Lower lobe of right lung (tissue), 2 donors: ENCODE measurements at regions not wholly inside any gene's neighbourhood (a gene's known extent, or its start where the extent isn't known, plus 50 kb on each side); places are given as distances from the start of the nearest gene placed in this dataset.
"Not testable (repeated sequence)": the region's sequence is repeated elsewhere in the genome, so short reads cannot be mapped to it uniquely, and the experiment has no call there.

Experiments
- ATAC-seq, 2 donors: fragments of 200-7000 bp; cut with Tn5 transposase; one replicate each; pipeline ENCODE4 v1.9.1; 2020 to 2022; ENCODE audit warnings: mild to moderate bottlenecking in 2 of 2, moderate library complexity in 2 of 2
- DNase-seq: peaks from one replicate; pipeline ENCODE4 v3.0.0-alpha.2; 2020
- H3K27ac ChIP-seq: fragments of 200-600 bp; one replicate; pipeline ENCODE4 v1.8.0; 2022
- H3K27me3 ChIP-seq: fragments of 200-600 bp; one replicate; pipeline ENCODE4 v1.8.0; 2022; ENCODE audit warnings: low read depth
- H3K36me3 ChIP-seq: fragments of 200-600 bp; one replicate; pipeline ENCODE4 v1.8.0; 2022; ENCODE audit warnings: mild to moderate bottlenecking
- H3K4me1 ChIP-seq: fragments of 200-600 bp; one replicate; pipeline ENCODE4 v1.8.0; 2022
- H3K4me3 ChIP-seq: fragments of 200-600 bp; one replicate; pipeline ENCODE4 v1.8.0; 2022; ENCODE audit warnings: mild to moderate bottlenecking
- H3K9me3 ChIP-seq: fragments of 200-600 bp; one replicate; pipeline ENCODE4 v1.8.0; 2022
- intact Hi-C: fragments of 100-400 bp; cut with DNase I; formaldehyde crosslinking; loops from one replicate; pipeline ENCODE4 v1.11.0; 2022
- TF ChIP-seq, protein P1 (sequence below): fragments of 200-600 bp; IDR thresholded peaks from one replicate; pipeline ENCODE4 v1.8.0; 2022; ENCODE audit warnings: antibody characterized with exemption, mild to moderate bottlenecking
- donor health status: DM: no; HTN: yes; CAD: no; lungs with severe emphysema.

DNA sequence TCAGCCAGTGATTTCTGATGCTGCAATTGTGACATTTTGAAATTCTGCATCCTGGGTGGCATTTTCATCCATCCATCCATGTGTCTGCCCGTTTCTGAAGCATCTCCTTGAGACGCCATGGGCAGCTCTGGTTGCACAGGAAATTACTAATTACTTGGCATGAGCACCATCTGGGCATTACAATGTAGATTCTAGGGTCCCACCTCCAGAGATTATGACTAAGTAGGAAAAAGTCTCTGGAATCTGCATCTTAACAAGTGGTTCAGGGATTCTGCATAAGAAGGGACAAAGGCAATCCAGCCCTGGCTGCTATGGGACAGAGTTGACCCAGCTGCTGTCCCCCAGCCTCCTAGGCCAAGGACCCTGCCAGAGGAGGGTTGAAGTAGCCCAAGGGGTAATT is 65.3 kb downstream of the CUZD1 start:
- intact Hi-C loops: no loop called here
- H3K27me3 ChIP-seq: no peaks in the 10 kb centered on the region
- ATAC-seq (no peak), DNase-seq (no peak)
- H3K36me3 ChIP-seq: no peaks in the 10 kb centered on the region
- no peaks in the 10 kb centered on the region for H3K4me1 ChIP-seq
- H3K9me3 ChIP-seq: no peaks in the 10 kb centered on the region
- TF ChIP-seq, protein P1, sequence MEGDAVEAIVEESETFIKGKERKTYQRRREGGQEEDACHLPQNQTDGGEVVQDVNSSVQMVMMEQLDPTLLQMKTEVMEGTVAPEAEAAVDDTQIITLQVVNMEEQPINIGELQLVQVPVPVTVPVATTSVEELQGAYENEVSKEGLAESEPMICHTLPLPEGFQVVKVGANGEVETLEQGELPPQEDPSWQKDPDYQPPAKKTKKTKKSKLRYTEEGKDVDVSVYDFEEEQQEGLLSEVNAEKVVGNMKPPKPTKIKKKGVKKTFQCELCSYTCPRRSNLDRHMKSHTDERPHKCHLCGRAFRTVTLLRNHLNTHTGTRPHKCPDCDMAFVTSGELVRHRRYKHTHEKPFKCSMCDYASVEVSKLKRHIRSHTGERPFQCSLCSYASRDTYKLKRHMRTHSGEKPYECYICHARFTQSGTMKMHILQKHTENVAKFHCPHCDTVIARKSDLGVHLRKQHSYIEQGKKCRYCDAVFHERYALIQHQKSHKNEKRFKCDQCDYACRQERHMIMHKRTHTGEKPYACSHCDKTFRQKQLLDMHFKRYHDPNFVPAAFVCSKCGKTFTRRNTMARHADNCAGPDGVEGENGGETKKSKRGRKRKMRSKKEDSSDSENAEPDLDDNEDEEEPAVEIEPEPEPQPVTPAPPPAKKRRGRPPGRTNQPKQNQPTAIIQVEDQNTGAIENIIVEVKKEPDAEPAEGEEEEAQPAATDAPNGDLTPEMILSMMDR: no peak
- H3K4me3 ChIP-seq: no peak overlapping the region
- no peak overlapping the region for H3K27ac ChIP-seq

DNA sequence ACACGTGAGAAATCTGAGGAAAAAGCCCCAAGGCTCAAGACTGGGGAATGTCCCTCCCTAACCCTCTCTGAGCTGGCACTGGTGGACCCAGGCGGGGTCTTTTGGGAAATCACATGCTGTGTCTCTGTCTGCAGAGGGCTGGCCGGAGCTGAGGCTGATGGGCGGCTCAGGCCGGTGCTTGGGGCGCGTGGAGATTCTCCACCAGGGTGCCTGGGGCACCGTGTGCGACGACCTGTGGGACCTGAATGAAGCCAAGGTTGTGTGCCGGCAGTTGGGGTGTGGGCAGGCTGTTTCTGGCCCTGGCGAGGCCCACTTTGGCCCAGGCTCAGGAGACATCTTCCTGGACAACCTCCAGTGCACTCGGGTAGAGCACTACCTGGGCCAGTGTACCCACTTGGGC is 65.7 kb downstream of the CUZD1 start:
- no peak overlapping the region for H3K4me3 ChIP-seq
- ATAC-seq: no peak
- intact Hi-C loops: no loop called here
- H3K27ac ChIP-seq: no peak overlapping the region
- no peaks in the 10 kb centered on the region for H3K4me1 ChIP-seq
- no peaks in the 10 kb centered on the region for H3K36me3 ChIP-seq
- TF ChIP-seq, protein P1: no peak
- DNase-seq: no peak
- H3K9me3 ChIP-seq: no peaks in the 10 kb centered on the region
- H3K27me3 ChIP-seq: no peaks in the 10 kb centered on the region

DNA sequence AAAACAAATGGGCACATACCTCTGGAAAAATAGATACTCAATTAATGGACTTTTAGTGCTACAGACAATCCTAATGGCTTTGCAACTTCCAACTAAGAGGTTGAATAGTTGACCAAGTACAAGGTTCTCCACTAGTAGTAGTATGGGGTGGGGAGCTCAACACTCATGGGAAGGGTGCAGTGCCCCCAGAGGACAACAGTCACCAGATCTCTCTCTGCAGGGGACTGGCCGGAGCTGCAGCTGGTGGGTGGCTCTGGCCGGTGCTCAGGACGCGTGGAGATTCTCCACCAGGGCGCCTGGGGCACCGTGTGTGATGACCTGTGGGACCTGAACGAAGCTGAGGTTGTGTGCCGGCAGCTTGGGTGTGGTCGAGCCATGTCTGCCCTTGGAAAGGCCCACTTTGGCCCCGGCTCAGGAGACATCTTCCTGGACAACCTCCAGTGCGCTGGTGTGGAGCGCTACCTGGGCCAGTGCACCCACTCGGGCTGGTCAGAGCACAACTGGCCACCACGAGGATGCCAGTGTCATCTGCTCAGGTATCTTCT is 68.1 kb downstream of the CUZD1 start:
- no peak for DNase-seq
- no peak overlapping the region for H3K27ac ChIP-seq
- no peaks in the 10 kb centered on the region for H3K36me3 ChIP-seq
- TF ChIP-seq, protein P1: no peak
- no peaks in the 10 kb centered on the region for H3K4me1 ChIP-seq
- H3K4me3 ChIP-seq: no peak overlapping the region
- no peaks in the 10 kb centered on the region for H3K27me3 ChIP-seq
- H3K9me3 ChIP-seq: no peaks in the 10 kb centered on the region
- no peak for ATAC-seq
- intact Hi-C loops: no loop called here

DNA sequence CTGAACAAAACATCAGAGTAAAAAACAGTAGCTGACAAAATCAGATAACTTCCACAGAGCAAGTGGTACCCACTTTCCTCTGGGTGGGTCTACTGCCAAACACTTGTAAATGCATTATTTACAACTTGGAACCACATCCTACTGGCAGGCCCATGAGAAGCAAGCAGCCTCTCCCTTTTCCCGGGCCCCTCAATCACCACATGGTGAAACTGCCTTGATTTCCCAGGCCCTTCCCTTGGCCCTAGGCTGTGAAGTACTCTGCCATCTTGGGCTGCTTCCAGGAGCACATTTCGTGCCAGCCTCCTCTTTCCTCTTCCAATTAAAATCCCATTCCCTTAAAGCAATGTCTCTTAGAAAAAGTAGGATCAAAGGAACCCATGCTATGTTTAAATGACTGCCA is 71.4 kb downstream of the CUZD1 start:
- no peak for DNase-seq
- no peaks in the 10 kb centered on the region for H3K36me3 ChIP-seq
- no peak for ATAC-seq
- H3K4me3 ChIP-seq: no peak overlapping the region
- no peaks in the 10 kb centered on the region for H3K27me3 ChIP-seq
- no peak overlapping the region for H3K27ac ChIP-seq
- TF ChIP-seq, protein P1: no peak
- no peaks in the 10 kb centered on the region for H3K9me3 ChIP-seq
- intact Hi-C loops: no loop called here
- no peaks in the 10 kb centered on the region for H3K4me1 ChIP-seq

DNA sequence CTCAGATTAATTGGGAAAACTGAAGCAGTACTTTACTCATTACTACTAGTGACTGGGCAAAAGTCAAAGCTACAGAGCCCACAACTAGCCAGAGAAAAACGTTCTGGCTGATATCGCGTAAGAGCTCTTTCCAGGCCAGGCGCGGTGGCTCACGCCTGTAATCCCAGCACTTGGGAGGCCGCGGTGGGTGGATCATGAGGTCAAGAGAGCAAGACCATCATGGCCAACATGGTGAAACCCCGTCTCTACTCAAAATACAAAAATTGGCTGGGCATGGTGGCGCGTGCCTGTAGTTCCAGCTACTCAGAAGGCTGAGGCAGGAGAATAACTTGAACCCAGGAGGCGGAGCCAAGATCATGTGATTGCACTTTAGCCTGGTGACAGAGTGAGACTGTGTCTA is 71.8 kb upstream of the C10orf120 start:
- H3K27ac ChIP-seq, DNase-seq, H3K27me3 ChIP-seq, H3K36me3 ChIP-seq, ATAC-seq, H3K4me3 ChIP-seq, intact Hi-C loops, H3K9me3 ChIP-seq, H3K4me1 ChIP-seq: not testable (repeated sequence)

DNA sequence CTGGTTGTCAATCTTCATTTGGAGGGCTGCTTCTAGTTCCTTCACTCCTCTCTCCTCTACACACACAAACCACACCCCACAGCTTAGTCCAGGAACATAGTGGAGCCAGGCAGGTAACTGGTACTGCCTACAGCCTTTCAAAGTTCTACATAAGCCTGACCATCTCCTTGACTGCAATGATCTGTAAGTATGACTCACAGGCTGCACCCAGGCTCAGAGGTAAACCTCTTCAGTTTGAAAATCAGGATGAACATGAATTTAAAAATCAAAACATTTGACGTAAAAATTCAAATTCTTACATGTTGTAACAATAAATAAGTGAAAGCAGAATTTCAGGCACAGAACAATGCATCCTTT is 68.7 kb upstream of the C10orf120 start:
- H3K36me3 ChIP-seq: no peaks in the 10 kb centered on the region
- no peak overlapping the region for H3K27ac ChIP-seq
- intact Hi-C loops: no loop called here
- H3K4me1 ChIP-seq: no peaks in the 10 kb centered on the region
- TF ChIP-seq, protein P1: no peak
- no peak overlapping the region for H3K4me3 ChIP-seq
- H3K9me3 ChIP-seq: peaks cover under 1% of the 10 kb centered on the region
- DNase-seq: no peak
- no peaks in the 10 kb centered on the region for H3K27me3 ChIP-seq
- no peak for ATAC-seq
